ENCODE measurements at regions not wholly inside any gene's neighbourhood (a gene's known extent, or its start where the extent isn't known, plus 50 kb on each side); places are given as distances from the start of the nearest gene placed in this dataset.

- Histone ChIP-seq H3K4me3 (no peak overlapping the region), H3K36me3 (no peaks in the 10 kb centered on the region), H3K27ac (no peak overlapping the region), H3K9me3 (replicated peaks) (no peaks in the 10 kb centered on the region), H3K4me1 (replicated peaks) (peaks cover 28% of the 10 kb centered on the region), H3K27me3 (replicated peaks) (no peaks in the 10 kb centered on the region)
- DNase-seq (ENCODE audit: low read depth in 1 of 2, low spot score in 2 of 2): no peak
Observed at GRCh38 chr2:226207671-226208070, 591.9 kb downstream of the IRS1 start.

- no peaks in the 10 kb centered on the region for H3K9me3 ChIP-seq (replicated peaks)
- no peak overlapping the region for H3K4me3 ChIP-seq
- no peak for DNase-seq (ENCODE audit: low read depth in 1 of 2, low spot score in 2 of 2)
Observed at GRCh38 chr2:226199555-226199954, 600.1 kb downstream of the IRS1 start.

GRCh38 chr2:226198956-226199355, 600.7 kb downstream of the IRS1 start:
- no peaks in the 10 kb centered on the region for H3K27me3 ChIP-seq (replicated peaks)
- no peak overlapping the region for H3K27ac ChIP-seq
- H3K9me3 ChIP-seq (replicated peaks): no peaks in the 10 kb centered on the region
- H3K4me1 ChIP-seq (replicated peaks): peaks cover 9% of the 10 kb centered on the region
- H3K36me3 ChIP-seq: no peaks in the 10 kb centered on the region
- no peak overlapping the region for H3K4me3 ChIP-seq
- DNase-seq (ENCODE audit: low read depth in 1 of 2, low spot score in 2 of 2): no peak

More at GRCh38 chr2:226199555-226199954, 600.1 kb downstream of the IRS1 start:
- Histone ChIP-seq H3K4me1 (replicated peaks) (peaks cover 9% of the 10 kb centered on the region), H3K27me3 (replicated peaks) (no peaks in the 10 kb centered on the region), H3K36me3 (no peaks in the 10 kb centered on the region), H3K27ac (no peak overlapping the region)

- DNase-seq (ENCODE audit: low read depth in 1 of 2, low spot score in 2 of 2): peak in 1 of 2 experiments; percentile 57
- Histone ChIP-seq H3K36me3 (no peaks in the 10 kb centered on the region), H3K4me1 (replicated peaks) (peaks cover 36% of the 10 kb centered on the region), H3K4me3 (no peak overlapping the region), H3K27ac (0 out of 2 replicates have a peak overlapping the region, but pooled peaks have one; percentile 5), H3K9me3 (replicated peaks) (no peaks in the 10 kb centered on the region), H3K27me3 (replicated peaks) (no peaks in the 10 kb centered on the region)
Observed at GRCh38 chr2:226190479-226191252, 609.0 kb downstream of the IRS1 start.

GRCh38 chr2:226189061-226189460, 610.6 kb downstream of the IRS1 start:
- Histone ChIP-seq H3K4me1 (replicated peaks) (peaks cover 52% of the 10 kb centered on the region), H3K27me3 (replicated peaks) (no peaks in the 10 kb centered on the region), H3K4me3 (no peak overlapping the region), H3K36me3 (no peaks in the 10 kb centered on the region), H3K9me3 (replicated peaks) (no peaks in the 10 kb centered on the region), H3K27ac (no peak overlapping the region)
- no peak for DNase-seq (ENCODE audit: low read depth in 1 of 2, low spot score in 2 of 2)

GRCh38 chr2:226187616-226188015, 612.0 kb downstream of the IRS1 start:
- no peaks in the 10 kb centered on the region for H3K36me3 ChIP-seq
- H3K4me3 ChIP-seq: no peak overlapping the region
- H3K9me3 ChIP-seq (replicated peaks): no peaks in the 10 kb centered on the region
- peak; percentile 61 to 79 for DNase-seq (ENCODE audit: low read depth in 1 of 2, low spot score in 2 of 2)
- peak overlapping the region; percentile 99 for H3K27ac ChIP-seq
- peaks cover 60% of the 10 kb centered on the region for H3K4me1 ChIP-seq (replicated peaks)
- no peaks in the 10 kb centered on the region for H3K27me3 ChIP-seq (replicated peaks)

GRCh38 chr2:226187156-226187555, 612.5 kb downstream of the IRS1 start:
- Histone ChIP-seq H3K4me1 (replicated peaks) (peaks cover 60% of the 10 kb centered on the region), H3K4me3 (no peak overlapping the region), H3K27ac (peak overlapping the region; percentile 99), H3K27me3 (replicated peaks) (no peaks in the 10 kb centered on the region), H3K36me3 (no peaks in the 10 kb centered on the region), H3K9me3 (replicated peaks) (no peaks in the 10 kb centered on the region)
- no peak for DNase-seq (ENCODE audit: low read depth in 1 of 2, low spot score in 2 of 2)

GRCh38 chr2:226185616-226186211, 613.9 kb downstream of the IRS1 start:
- peak overlapping the region; percentile 23 for H3K4me3 ChIP-seq
- peak; percentile 65 to 98 for DNase-seq (ENCODE audit: low read depth in 1 of 2, low spot score in 2 of 2)
- H3K9me3 ChIP-seq (replicated peaks): no peaks in the 10 kb centered on the region

GRCh38 chr2:226184940-226185615, 614.5 kb downstream of the IRS1 start:
- peaks cover 55% of the 10 kb centered on the region for H3K4me1 ChIP-seq (replicated peaks)
- peak in 1 of 2 experiments; percentile 77 for DNase-seq (ENCODE audit: low read depth in 1 of 2, low spot score in 2 of 2)
- H3K36me3 ChIP-seq: no peaks in the 10 kb centered on the region
- no peaks in the 10 kb centered on the region for H3K27me3 ChIP-seq (replicated peaks)
- peak overlapping the region; percentile 99 for H3K27ac ChIP-seq
- no peaks in the 10 kb centered on the region for H3K9me3 ChIP-seq (replicated peaks)
- H3K4me3 ChIP-seq: peak overlapping the region; percentile 23

More at GRCh38 chr2:226185616-226186211, 613.9 kb downstream of the IRS1 start:
- peak overlapping the region; percentile 99 for H3K27ac ChIP-seq
- no peaks in the 10 kb centered on the region for H3K27me3 ChIP-seq (replicated peaks)
- H3K36me3 ChIP-seq: no peaks in the 10 kb centered on the region
- H3K4me1 ChIP-seq (replicated peaks): peaks cover 58% of the 10 kb centered on the region

GRCh38 chr2:226184540-226184939, 615.1 kb downstream of the IRS1 start:
- DNase-seq (ENCODE audit: low read depth in 1 of 2, low spot score in 2 of 2): no peak
- Histone ChIP-seq H3K27me3 (replicated peaks) (no peaks in the 10 kb centered on the region), H3K27ac (peak overlapping the region; percentile 99), H3K9me3 (replicated peaks) (no peaks in the 10 kb centered on the region), H3K4me1 (replicated peaks) (peaks cover 53% of the 10 kb centered on the region), H3K4me3 (peak overlapping the region; percentile 23), H3K36me3 (no peaks in the 10 kb centered on the region)

GRCh38 chr2:226183550-226183949, 616.1 kb downstream of the IRS1 start:
- H3K4me3 ChIP-seq: no peak overlapping the region
- no peaks in the 10 kb centered on the region for H3K36me3 ChIP-seq
- H3K27me3 ChIP-seq (replicated peaks): no peaks in the 10 kb centered on the region
- peak overlapping the region; percentile 99 for H3K27ac ChIP-seq
- DNase-seq (ENCODE audit: low read depth in 1 of 2, low spot score in 2 of 2): no peak
- H3K4me1 ChIP-seq (replicated peaks): peaks cover 57% of the 10 kb centered on the region
- H3K9me3 ChIP-seq (replicated peaks): no peaks in the 10 kb centered on the region

GRCh38 chr2:226183033-226183432, 616.6 kb downstream of the IRS1 start:
- DNase-seq (ENCODE audit: low read depth in 1 of 2, low spot score in 2 of 2): no peak
- Histone ChIP-seq H3K27ac (peak overlapping the region; percentile 99), H3K4me1 (replicated peaks) (peaks cover 53% of the 10 kb centered on the region), H3K4me3 (no peak overlapping the region), H3K9me3 (replicated peaks) (no peaks in the 10 kb centered on the region), H3K27me3 (replicated peaks) (no peaks in the 10 kb centered on the region), H3K36me3 (no peaks in the 10 kb centered on the region)

- Histone ChIP-seq H3K4me1 (replicated peaks) (peaks cover 42% of the 10 kb centered on the region), H3K36me3 (no peaks in the 10 kb centered on the region; the same call in 1 of the 2 replicates), H3K27ac (no peak overlapping the region), H3K9me3 (replicated peaks) (no peaks in the 10 kb centered on the region), H3K4me3 (no peak overlapping the region), H3K27me3 (replicated peaks) (no peaks in the 10 kb centered on the region)
- no peak for DNase-seq (ENCODE audit: low read depth in 1 of 2, low spot score in 2 of 2)
Observed at GRCh38 chr2:226181909-226182308, 617.7 kb downstream of the IRS1 start.

Measured in SJSA1 (cell line).